SK-N-SH (cell line): ENCODE measurements at regions not wholly inside any gene's neighbourhood (a gene's known extent, or its start where the extent isn't known, plus 50 kb on each side); places are given as distances from the start of the nearest gene placed in this dataset.

Experiments
- CTCF ChIA-PET: fragments of 300-600, 350-600 bp; formaldehyde crosslinking; extraction: SDS; loops from one replicate; lab custom pipeline; 2021; lab: Yijun Ruan, JAX
- POLR2A ChIA-PET: fragments of 350-600 bp; sonication (Branson Sonifier 250); formaldehyde crosslinking; extraction: SDS; loops from one replicate; lab custom pipeline; 2020; ENCODE audit warnings: antibody characterized with exemption, inconsistent platforms; lab: Yijun Ruan, JAX
- DNase-seq: peaks from one replicate; pipeline ENCODE4 v3.0.0; 2012
- H2AFZ ChIP-seq: fragments of 200-600 bp; sonication (generic); 2 replicates; pipeline ENCODE4 v1.8.1; 2016; ENCODE audit warnings: antibody characterized with exemption, mild to moderate bottlenecking, low read depth
- H3F3A ChIP-seq: fragments of 200-600 bp; sonication (generic); replicated peaks from 2 replicates; pipeline ENCODE3; 2016; ENCODE audit warnings: antibody characterized with exemption, mild to moderate bottlenecking; ENCODE audit not compliant: insufficient read depth
- H3K27ac ChIP-seq, 2 experiments: fragments of 200-500 bp in 1 of 2; fragments of 200-600 bp in 1 of 2; sonication (Bioruptor generic) in 1 of 2; sonication (generic), shearing (Covaris generic) in 1 of 2; 2 replicates each; pipeline versions ENCODE4 v1.5.1 to v1.6.1; 2014 to 2016; ENCODE audit warnings: low read depth in 2 of 2, inconsistent platforms in 1 of 2, low read length in 1 of 2, mild to moderate bottlenecking in 1 of 2, mixed read lengths in 1 of 2
- H3K27me3 ChIP-seq: fragments of 200-600 bp; sonication (generic), shearing (Covaris generic); 2 replicates; pipeline ENCODE4 v1.6.1; 2016; ENCODE audit warnings: mixed run types; ENCODE audit not compliant: insufficient read depth
- H3K36me3 ChIP-seq, 2 experiments: fragments of 200-500 bp in 1 of 2; fragments of 200-600 bp in 1 of 2; sonication (Bioruptor generic) in 1 of 2; sonication (generic) in 1 of 2; replicated peaks in 1 of 2; 2 replicates each; pipeline versions ENCODE3 to v1.5.1; 2014 to 2016; ENCODE audit warnings: low read length in 1 of 2, mild to moderate bottlenecking in 1 of 2; ENCODE audit not compliant: insufficient read depth in 2 of 2, control insufficient read depth in 1 of 2
- H3K4me1 ChIP-seq, 2 experiments: fragments of 200-500 bp in 1 of 2; fragments of 200-600 bp in 1 of 2; sonication (Bioruptor generic) in 1 of 2; sonication (generic), shearing (Covaris generic) in 1 of 2; 2 replicates each; pipeline versions ENCODE4 v1.5.1 to v1.6.1; 2014 to 2016; ENCODE audit warnings: low read depth in 1 of 2, low read length in 1 of 2, mixed run types in 1 of 2; ENCODE audit not compliant: insufficient read depth in 2 of 2, control insufficient read depth in 1 of 2
- H3K4me2 ChIP-seq: fragments of 200-600 bp; sonication (generic), shearing (Covaris generic); 2 replicates; pipeline ENCODE4 v1.6.1; 2017; ENCODE audit warnings: mixed run types
- H3K4me3 ChIP-seq, 2 experiments: fragments of 200-500 bp in 1 of 2; fragments of 200-600 bp in 1 of 2; sonication (Bioruptor generic) in 1 of 2; sonication (generic), shearing (Covaris generic) in 1 of 2; 2 replicates each; pipeline versions ENCODE4 v1.5.1 to v1.8.1; 2014 to 2016; ENCODE audit warnings: low read depth in 2 of 2, inconsistent platforms in 1 of 2, low read length in 1 of 2, mild to moderate bottlenecking in 1 of 2, mixed read lengths in 1 of 2, moderate library complexity in 1 of 2
- H3K79me2 ChIP-seq: fragments of 200-600 bp; sonication (generic); 2 replicates; pipeline ENCODE4 v1.8.1; 2017; ENCODE audit warnings: mild to moderate bottlenecking; ENCODE audit not compliant: insufficient read depth
- H3K9ac ChIP-seq: fragments of 200-600 bp; sonication (generic); 2 replicates; pipeline ENCODE4 v1.6.1; 2017; ENCODE audit warnings: mixed run types
- H3K9me2 ChIP-seq: fragments of 200-600 bp; sonication (generic); 2 replicates; pipeline ENCODE4 v1.6.1; 2017; ENCODE audit warnings: mixed run types
- H3K9me3 ChIP-seq: fragments of 200-600 bp; sonication (generic); 2 replicates; pipeline ENCODE4 v1.6.1; 2017; ENCODE audit warnings: mixed run types, mild to moderate bottlenecking, moderate library complexity
- H4K20me1 ChIP-seq: fragments of 200-600 bp; sonication (generic); 2 replicates; pipeline ENCODE4 v1.6.1; 2017; ENCODE audit warnings: mild to moderate bottlenecking, mixed run types; ENCODE audit not compliant: insufficient read depth
- CHD2 ChIP-seq: fragments of 150-350 bp; IDR thresholded peaks from 2 replicates; pipeline ENCODE4 v1.6.1; 2018; ENCODE audit warnings: low read length; ENCODE audit not compliant: partially characterized antibody
- EZH2phosphoT487 ChIP-seq: fragments of 200-600 bp; sonication (generic); IDR thresholded peaks from 2 replicates; pipeline ENCODE4 v1.6.1; 2017; ENCODE audit warnings: low read depth, mixed run types, mild to moderate bottlenecking, antibody characterized with exemption, moderate library complexity, borderline replicate concordance
- FOSL2 ChIP-seq: IDR thresholded peaks from 2 replicates; pipeline ENCODE4 v1.4.0; 2012; ENCODE audit warnings: low read depth, mild to moderate bottlenecking, moderate library complexity, borderline replicate concordance
- FOXJ3 ChIP-seq: sonication (generic); formaldehyde crosslinking; IDR thresholded peaks from 2 replicates; pipeline ENCODE4 v1.5.1; 2020; ENCODE audit warnings: mild to moderate bottlenecking, missing genetic modification reagents
- GABPA ChIP-seq: IDR thresholded peaks from 2 replicates; pipeline ENCODE4 v1.4.0; 2012; ENCODE audit warnings: low read depth, mild to moderate bottlenecking
- IRF3 ChIP-seq: fragments of 150-350 bp; IDR thresholded peaks from 2 replicates; pipeline ENCODE4 v1.6.1; 2016; ENCODE audit warnings: mild to moderate bottlenecking, low read depth, low read length
- MXI1 ChIP-seq: IDR thresholded peaks from 2 replicates; pipeline ENCODE4 v1.6.1; 2012; ENCODE audit warnings: mild to moderate bottlenecking, low read depth, low read length, improper control_type of control experiment
- NFIC ChIP-seq: IDR thresholded peaks from 2 replicates; pipeline ENCODE4 v1.4.0; 2012; ENCODE audit warnings: borderline replicate concordance
- NRF1 ChIP-seq: IDR thresholded peaks from 2 replicates; pipeline ENCODE4 v1.6.1; 2012; ENCODE audit warnings: low read depth, mild to moderate bottlenecking, low read length
- RFX5 ChIP-seq: IDR thresholded peaks from 2 replicates; pipeline ENCODE4 v1.6.1; 2012; ENCODE audit warnings: mild to moderate bottlenecking, improper control_type of control experiment, low read length
- TCF12 ChIP-seq: IDR thresholded peaks from 2 replicates; pipeline ENCODE4 v1.4.0; 2012
- USF1 ChIP-seq: IDR thresholded peaks from 2 replicates; pipeline ENCODE4 v1.4.0; 2012; ENCODE audit warnings: low read depth, borderline replicate concordance
- YY1 ChIP-seq: IDR thresholded peaks from 2 replicates; pipeline ENCODE4 v1.4.0; 2012; ENCODE audit warnings: low read depth, mild to moderate bottlenecking
- ZBTB33 ChIP-seq: IDR thresholded peaks from 2 replicates; pipeline ENCODE4 v1.4.0; 2012; ENCODE audit warnings: low read depth, borderline replicate concordance
- WGBS: methylation state at CpG from one replicate; pipeline ENCODE4 v1.1.6; 2017; ENCODE audit warnings: low lambda C conversion rate; 5-methylcytosine and 5-hydroxymethylcytosine counted together
- TF ChIP-seq, protein P1 (sequence below): IDR thresholded peaks from 2 replicates; pipeline ENCODE4; 2012

GRCh38 chr7:104962781-104963180 is 51.2 kb upstream of the KMT2E start:
- H3F3A ChIP-seq = no peaks in the 10 kb centered on the region
- no peak overlapping the region for H3K4me3 ChIP-seq
- no peaks in the 10 kb centered on the region for H3K36me3 ChIP-seq
- POLR2A ChIA-PET = no interaction called here
- no peaks in the 10 kb centered on the region for H3K27me3 ChIP-seq
- no peak overlapping the region for H3K27ac ChIP-seq
- WGBS = 75% methylated on average over 3 of the region's 3 CpGs
- TF ChIP-seq ZBTB33 (no peak), YY1 (no peak), FOXJ3 (CRISPR knock-in tag) (no peak), USF1 (no peak), GABPA (no peak), TCF12 (no peak), EZH2phosphoT487 (no peak), NRF1 (no peak), RFX5 (no peak), MXI1 (no peak), CHD2 (no peak)
- TF ChIP-seq, protein P1, sequence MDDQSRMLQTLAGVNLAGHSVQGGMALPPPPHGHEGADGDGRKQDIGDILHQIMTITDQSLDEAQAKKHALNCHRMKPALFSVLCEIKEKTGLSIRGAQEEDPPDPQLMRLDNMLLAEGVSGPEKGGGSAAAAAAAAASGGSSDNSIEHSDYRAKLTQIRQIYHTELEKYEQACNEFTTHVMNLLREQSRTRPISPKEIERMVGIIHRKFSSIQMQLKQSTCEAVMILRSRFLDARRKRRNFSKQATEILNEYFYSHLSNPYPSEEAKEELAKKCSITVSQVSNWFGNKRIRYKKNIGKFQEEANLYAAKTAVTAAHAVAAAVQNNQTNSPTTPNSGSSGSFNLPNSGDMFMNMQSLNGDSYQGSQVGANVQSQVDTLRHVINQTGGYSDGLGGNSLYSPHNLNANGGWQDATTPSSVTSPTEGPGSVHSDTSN = no peak
- TF ChIP-seq, all 33 proteins: peak for 0
- H3K4me1 ChIP-seq = peaks cover 0 to 6% of the 10 kb centered on the region in 2 experiments; a peak in 2 of 4 replicates
- no peak overlapping the region for H3K4me2 ChIP-seq
- no peaks in the 10 kb centered on the region for H3K79me2 ChIP-seq
- CTCF ChIA-PET = interaction anchor here (1.2 to 1.6 kb wide), 2 partner anchors 15 to 18 kb away, joined by 3 to 6 read pairs; no protein-coding TSS in a partner anchor
- no peak overlapping the region for H3K9ac ChIP-seq
- H3K9me3 ChIP-seq = no peaks in the 10 kb centered on the region
- no peak overlapping the region for H2AFZ ChIP-seq
- DNase-seq = no peak
- H4K20me1 ChIP-seq = no peaks in the 10 kb centered on the region
- no peaks in the 10 kb centered on the region for H3K9me2 ChIP-seq

- Histone ChIP-seq H3K36me3 (no peaks in the 10 kb centered on the region), H3K9me2 (no peaks in the 10 kb centered on the region), H3K9me3 (no peaks in the 10 kb centered on the region), H3K79me2 (no peaks in the 10 kb centered on the region), H3K27me3 (no peaks in the 10 kb centered on the region), H2AFZ (no peak overlapping the region), H3K4me2 (no peak overlapping the region), H3K27ac (no peak overlapping the region), H4K20me1 (no peaks in the 10 kb centered on the region), H3K9ac (no peak overlapping the region), H3F3A (peaks cover 4% of the 10 kb centered on the region), H3K4me3 (no peak overlapping the region), H3K4me1 (peaks cover 0 to 11% of the 10 kb centered on the region in 2 experiments; a peak in 2 of 4 replicates)
- ChIA-PET CTCF (interaction anchor here (1.2 to 1.6 kb wide), 2 partner anchors 15 to 17 kb away, joined by 3 to 6 read pairs; no protein-coding TSS in a partner anchor), POLR2A (no interaction called here)
- no peak for DNase-seq
- WGBS = 92% methylated on average over 2 of the region's 2 CpGs
- TF ChIP-seq IRF3 (no peak), FOSL2 (no peak), NFIC (no peak), EZH2phosphoT487 (no peak), CHD2 (no peak)
These were observed 50.5 kb upstream of the KMT2E start for GRCh38 chr7:104963378-104963990.
